Osteocyte (in vitro differentiated cells): ENCODE measurements at regions not wholly inside any gene's neighbourhood (a gene's known extent, or its start where the extent isn't known, plus 50 kb on each side); places are given as distances from the start of the nearest gene placed in this dataset.

ENCODE experiments used
- DNase-seq: peaks from one replicate; pipeline ENCODE4 v3.0.0; 2021; ENCODE audit warnings: mixed read lengths; ENCODE audit not compliant: unreplicated experiment; ENCODE audit errors: extremely low spot score
- H3K27ac Mint-ChIP-seq: one replicate; pipeline ENCODE4 v1.8.0; 2021; ENCODE audit warnings: mild to moderate bottlenecking, mixed read lengths; ENCODE audit not compliant: unreplicated experiment
- H3K27me3 Mint-ChIP-seq: one replicate; pipeline ENCODE4 v1.8.0; 2021; ENCODE audit warnings: mixed read lengths; ENCODE audit not compliant: unreplicated experiment
- H3K36me3 Mint-ChIP-seq: one replicate; pipeline ENCODE4 v1.8.0; 2021; ENCODE audit warnings: mixed read lengths; ENCODE audit not compliant: unreplicated experiment
- H3K4me1 Mint-ChIP-seq: one replicate; pipeline ENCODE4 v1.8.0; 2021; ENCODE audit warnings: mixed read lengths; ENCODE audit not compliant: unreplicated experiment
- H3K4me3 Mint-ChIP-seq: one replicate; pipeline ENCODE4 v1.8.0; 2021; ENCODE audit warnings: mild to moderate bottlenecking, moderate library complexity, mixed read lengths; ENCODE audit not compliant: unreplicated experiment
- H3K9me3 Mint-ChIP-seq: one replicate; pipeline ENCODE4 v1.8.0; 2021; ENCODE audit warnings: mixed read lengths; ENCODE audit not compliant: unreplicated experiment
- CTCF ChIP-seq: fragments of 200-600 bp; sonication (generic); IDR thresholded peaks from 2 replicates; pipeline ENCODE4 v1.5.0; 2021; ENCODE audit warnings: antibody characterized with exemption, mild to moderate bottlenecking, moderate library complexity

- no peaks in the 10 kb centered on the region for H3K36me3 Mint-ChIP-seq
- no peak for TF ChIP-seq CTCF
- no peak overlapping the region for H3K27ac Mint-ChIP-seq
- H3K9me3 Mint-ChIP-seq: no peaks in the 10 kb centered on the region
- DNase-seq: no peak
- no peaks in the 10 kb centered on the region for H3K27me3 Mint-ChIP-seq
- no peak overlapping the region for H3K4me3 Mint-ChIP-seq
- peaks cover 8% of the 10 kb centered on the region for H3K4me1 Mint-ChIP-seq
These were observed 50.4 kb upstream of the HNRNPU start for GRCh38 chr1:244914761-244915160.
